Neuronal stem cell (in vitro differentiated cells): ENCODE measurements at regions not wholly inside any gene's neighbourhood (a gene's known extent, or its start where the extent isn't known, plus 50 kb on each side); places are given as distances from the start of the nearest gene placed in this dataset.

Experiments
- DNase-seq: peaks from one replicate; pipeline ENCODE4 v3.0.0-alpha.2; 2013; ENCODE audit warnings: low spot score
- H2AFZ ChIP-seq: one replicate; pipeline ENCODE4 v1.6.1; 2013; ENCODE audit warnings: mild to moderate bottlenecking, low read length, inconsistent platforms
- H2AK5ac ChIP-seq: 2 replicates; pipeline ENCODE4 v1.6.1; 2013; ENCODE audit warnings: low read depth, mild to moderate bottlenecking, inconsistent platforms, low read length, moderate library complexity, mixed read lengths
- H2BK120ac ChIP-seq: 2 replicates; pipeline ENCODE4 v1.6.1; 2013; ENCODE audit warnings: low read depth, mild to moderate bottlenecking, inconsistent platforms, low read length, moderate library complexity, mixed read lengths
- H2BK12ac ChIP-seq: one replicate; pipeline ENCODE4 v1.6.1; 2013; ENCODE audit warnings: low read length, inconsistent platforms
- H2BK15ac ChIP-seq: 2 replicates; pipeline ENCODE4 v1.6.1; 2013; ENCODE audit warnings: mild to moderate bottlenecking, low read length, inconsistent platforms, mixed read lengths
- H2BK5ac ChIP-seq: one replicate; pipeline ENCODE4 v1.6.1; 2013; ENCODE audit warnings: inconsistent platforms, mild to moderate bottlenecking, low read length, moderate library complexity
- H3K14ac ChIP-seq: one replicate; pipeline ENCODE4 v1.6.1; 2013; ENCODE audit warnings: low read length, inconsistent platforms
- H3K18ac ChIP-seq: 2 replicates; pipeline ENCODE4 v1.6.1; 2013; ENCODE audit warnings: low read length, inconsistent platforms
- H3K23ac ChIP-seq: 2 replicates; pipeline ENCODE4 v1.6.1; 2013; ENCODE audit warnings: low read depth, mild to moderate bottlenecking, mixed read lengths, low read length, inconsistent platforms; ENCODE audit not compliant: poor library complexity
- H3K27ac ChIP-seq: replicated peaks from 3 replicates; pipeline ENCODE4 v1.5.1; 2013; ENCODE audit warnings: low read length, inconsistent platforms
- H3K27me3 ChIP-seq, 3 experiments: 2 replicates each; pipeline ENCODE4 v1.6.1; 2013; ENCODE audit warnings: low read length in 3 of 3, mild to moderate bottlenecking in 2 of 3, inconsistent platforms in 1 of 3, low read depth in 1 of 3, mixed read lengths in 1 of 3, moderate library complexity in 1 of 3; ENCODE audit not compliant: control insufficient read depth in 3 of 3, insufficient read depth in 3 of 3
- H3K36me3 ChIP-seq, 2 donors: replicated peaks in 1 of 2; 2 replicates each; pipeline ENCODE4 v1.6.1; 2013; ENCODE audit warnings: low read length in 2 of 2; ENCODE audit not compliant: control insufficient read depth in 2 of 2, insufficient read depth in 2 of 2
- H3K4ac ChIP-seq: 2 replicates; pipeline ENCODE4 v1.6.1; 2013; ENCODE audit warnings: inconsistent platforms, mild to moderate bottlenecking, low read length, moderate library complexity
- H3K4me1 ChIP-seq, 2 donors: 1 replicate in 1 of 2; 2 replicates in 1 of 2; pipeline ENCODE4 v1.6.1; 2013; ENCODE audit warnings: low read length in 2 of 2, low read depth in 1 of 2; ENCODE audit not compliant: control insufficient read depth in 2 of 2, insufficient read depth in 1 of 2
- H3K4me2 ChIP-seq: one replicate; pipeline ENCODE4 v1.6.1; 2013; ENCODE audit warnings: mild to moderate bottlenecking, low read length, inconsistent platforms; ENCODE audit not compliant: insufficient read depth, poor library complexity, severe bottlenecking
- H3K4me3 ChIP-seq, 2 donors: 2 replicates each; pipeline ENCODE4 v1.5.1; 2013; ENCODE audit warnings: low read length in 2 of 2, mild to moderate bottlenecking in 2 of 2, inconsistent platforms in 1 of 2, moderate library complexity in 1 of 2
- H3K79me1 ChIP-seq: one replicate; pipeline ENCODE4 v1.6.1; 2013; ENCODE audit warnings: low read depth, mild to moderate bottlenecking, inconsistent platforms, low read length, moderate library complexity
- H3K9ac ChIP-seq: one replicate; pipeline ENCODE4 v1.6.1; 2013; ENCODE audit warnings: mild to moderate bottlenecking, low read depth, low read length, inconsistent platforms; ENCODE audit not compliant: poor library complexity
- H3K9me3 ChIP-seq, 2 donors: replicated peaks in 1 of 2; 2 replicates each; pipeline versions ENCODE3 to v1.6.1; 2013; ENCODE audit warnings: low read length in 2 of 2, mild to moderate bottlenecking in 2 of 2, inconsistent platforms in 1 of 2, low read depth in 1 of 2, mixed read lengths in 1 of 2, moderate library complexity in 1 of 2; ENCODE audit not compliant: control insufficient read depth in 2 of 2, insufficient read depth in 1 of 2
- H4K8ac ChIP-seq: one replicate; pipeline ENCODE4 v1.6.1; 2013; ENCODE audit warnings: low read depth, mild to moderate bottlenecking, inconsistent platforms, low read length, moderate library complexity
- H4K91ac ChIP-seq: one replicate; pipeline ENCODE4 v1.6.1; 2013; ENCODE audit warnings: low read length, low read depth, mild to moderate bottlenecking, inconsistent platforms; ENCODE audit not compliant: poor library complexity
- WGBS, 2 donors: extraction: QIAGEN DNeasy Blood & Tissue Kit; methylation state at CpG; one replicate each; pipeline ENCODE4 v1.1.7; 2013; ENCODE audit warnings: missing lambda C conversion rate in 2 of 2, mixed read lengths in 1 of 2; ENCODE audit not compliant: insufficient read length in 2 of 2, insufficient replicate concordance in 1 of 2; ENCODE audit errors: extremely low coverage in 2 of 2; 5-methylcytosine and 5-hydroxymethylcytosine counted together

- no peak overlapping the region for H2BK5ac ChIP-seq
- no peak overlapping the region for H4K91ac ChIP-seq
- H3K27ac ChIP-seq: no peak overlapping the region
- no peak overlapping the region for H2BK12ac ChIP-seq
- H2BK15ac ChIP-seq: no peak overlapping the region
- no peak overlapping the region for H3K4me2 ChIP-seq
- H3K9ac ChIP-seq: no peak overlapping the region
- no peak overlapping the region for H2BK120ac ChIP-seq
- no peak overlapping the region for H3K4ac ChIP-seq
- no peaks in the 10 kb centered on the region for H3K4me1 ChIP-seq
- H3K23ac ChIP-seq: no peak overlapping the region
- no peaks in the 10 kb centered on the region for H3K79me1 ChIP-seq
- H3K36me3 ChIP-seq: no peaks in the 10 kb centered on the region
- no peak overlapping the region for H2AK5ac ChIP-seq
- H3K14ac ChIP-seq: no peak overlapping the region
- no peak overlapping the region for H4K8ac ChIP-seq
- no peaks in the 10 kb centered on the region for H3K9me3 ChIP-seq
- no peak overlapping the region for H2AFZ ChIP-seq
- no peak overlapping the region for H3K18ac ChIP-seq
- no peak overlapping the region for H3K4me3 ChIP-seq
- DNase-seq: no peak
- H3K27me3 ChIP-seq: no peaks in the 10 kb centered on the region
Measured at GRCh38 chr10:27440021-27440420, 64.1 kb upstream of the RAB18 start.

GRCh38 chr10:27439101-27439500 lies 65.0 kb upstream of the RAB18 start:
- H3K14ac ChIP-seq: no peak overlapping the region
- no peak overlapping the region for H2AK5ac ChIP-seq
- no peak overlapping the region for H4K8ac ChIP-seq
- no peak overlapping the region for H3K27ac ChIP-seq
- H3K4me1 ChIP-seq: no peaks in the 10 kb centered on the region
- H3K4me3 ChIP-seq: no peak overlapping the region
- no peak overlapping the region for H3K4me2 ChIP-seq
- H3K4ac ChIP-seq: no peak overlapping the region
- no peak overlapping the region for H3K18ac ChIP-seq
- no peak for DNase-seq
- H3K79me1 ChIP-seq: no peaks in the 10 kb centered on the region
- no peak overlapping the region for H3K9ac ChIP-seq
- no peak overlapping the region for H4K91ac ChIP-seq
- H3K9me3 ChIP-seq: no peaks in the 10 kb centered on the region
- no peak overlapping the region for H2BK5ac ChIP-seq
- H2BK15ac ChIP-seq: no peak overlapping the region
- H3K23ac ChIP-seq: no peak overlapping the region
- H2BK120ac ChIP-seq: no peak overlapping the region
- no peak overlapping the region for H2BK12ac ChIP-seq
- H3K36me3 ChIP-seq: no peaks in the 10 kb centered on the region
- whole genome bisulfite sequencing, 2 donors: no CpG with 5 or more reads among the region's 1 CpG
- no peaks in the 10 kb centered on the region for H3K27me3 ChIP-seq
- H2AFZ ChIP-seq: no peak overlapping the region

GRCh38 chr10:27437775-27438174 lies 66.3 kb upstream of the RAB18 start:
- Histone ChIP-seq H3K9me3 (no peaks in the 10 kb centered on the region), H3K4me2 (no peak overlapping the region), H3K27me3 (no peaks in the 10 kb centered on the region), H2BK120ac (no peak overlapping the region), H2BK12ac (no peak overlapping the region), H3K36me3 (no peaks in the 10 kb centered on the region), H3K23ac (no peak overlapping the region), H3K4me1 (no peaks in the 10 kb centered on the region), H4K91ac (no peak overlapping the region), H2BK15ac (no peak overlapping the region), H3K18ac (no peak overlapping the region), H2AFZ (no peak overlapping the region), H3K79me1 (no peaks in the 10 kb centered on the region), H3K4ac (no peak overlapping the region), H3K14ac (no peak overlapping the region), H2AK5ac (no peak overlapping the region), H3K9ac (no peak overlapping the region), H2BK5ac (no peak overlapping the region), H3K27ac (no peak overlapping the region), H4K8ac (no peak overlapping the region), H3K4me3 (no peak overlapping the region)
- no peak for DNase-seq

GRCh38 chr10:27436710-27437109 lies 67.4 kb upstream of the RAB18 start:
- Histone ChIP-seq H2BK5ac (no peak overlapping the region), H2BK12ac (no peak overlapping the region), H3K14ac (peak overlapping the region; percentile 97), H2AFZ (no peak overlapping the region), H3K9ac (no peak overlapping the region), H3K36me3 (no peaks in the 10 kb centered on the region), H3K4me2 (no peak overlapping the region), H3K27ac (no peak overlapping the region), H3K23ac (no peak overlapping the region), H3K4me3 (no peak overlapping the region), H2BK120ac (no peak overlapping the region), H2BK15ac (no peak overlapping the region), H3K79me1 (no peaks in the 10 kb centered on the region), H3K4ac (no peak overlapping the region), H3K18ac (no peak overlapping the region), H4K91ac (no peak overlapping the region), H3K4me1 (no peaks in the 10 kb centered on the region), H4K8ac (no peak overlapping the region), H2AK5ac (no peak overlapping the region), H3K9me3 (no peaks in the 10 kb centered on the region), H3K27me3 (no peaks in the 10 kb centered on the region)
- no CpG with 5 or more reads among the region's 8 CpGs for WGBS, 2 donors
- DNase-seq: no peak
